ENCODE measurements at regions not wholly inside any gene's neighbourhood (a gene's known extent, or its start where the extent isn't known, plus 50 kb on each side); places are given as distances from the start of the nearest gene placed in this dataset.

DNA sequence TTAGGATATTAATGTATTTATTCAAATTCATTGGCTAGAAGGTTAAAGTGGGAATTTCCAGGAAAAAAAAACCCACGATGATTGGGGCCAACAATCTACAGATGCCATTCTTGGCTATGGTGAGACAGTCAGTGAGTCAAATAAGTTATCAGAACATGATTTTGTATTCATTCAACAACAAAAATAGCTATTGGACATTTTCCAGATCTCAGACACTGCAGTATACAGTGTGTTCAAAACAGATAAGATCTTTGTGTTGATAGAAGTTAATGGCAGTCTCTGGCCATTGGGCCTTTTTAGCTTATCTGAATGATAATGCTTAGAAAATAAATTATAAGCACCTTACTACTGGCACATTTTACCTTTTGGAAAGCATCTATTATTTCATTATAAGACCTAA lies 547.7 kb downstream of the MAT2B start:
- no peaks in the 10 kb centered on the region for H3K79me2 ChIP-seq (ENCODE audit: control insufficient read depth, insufficient read depth, low read length)
- H3K9ac ChIP-seq (ENCODE audit: control insufficient read depth, insufficient read depth, low read length), result no peak overlapping the region
- no peak for TF ChIP-seq SREBF1 (IDR thresholded peaks at IDR 0.05; ENCODE audit: low read length)
- TF ChIP-seq, protein P1, sequence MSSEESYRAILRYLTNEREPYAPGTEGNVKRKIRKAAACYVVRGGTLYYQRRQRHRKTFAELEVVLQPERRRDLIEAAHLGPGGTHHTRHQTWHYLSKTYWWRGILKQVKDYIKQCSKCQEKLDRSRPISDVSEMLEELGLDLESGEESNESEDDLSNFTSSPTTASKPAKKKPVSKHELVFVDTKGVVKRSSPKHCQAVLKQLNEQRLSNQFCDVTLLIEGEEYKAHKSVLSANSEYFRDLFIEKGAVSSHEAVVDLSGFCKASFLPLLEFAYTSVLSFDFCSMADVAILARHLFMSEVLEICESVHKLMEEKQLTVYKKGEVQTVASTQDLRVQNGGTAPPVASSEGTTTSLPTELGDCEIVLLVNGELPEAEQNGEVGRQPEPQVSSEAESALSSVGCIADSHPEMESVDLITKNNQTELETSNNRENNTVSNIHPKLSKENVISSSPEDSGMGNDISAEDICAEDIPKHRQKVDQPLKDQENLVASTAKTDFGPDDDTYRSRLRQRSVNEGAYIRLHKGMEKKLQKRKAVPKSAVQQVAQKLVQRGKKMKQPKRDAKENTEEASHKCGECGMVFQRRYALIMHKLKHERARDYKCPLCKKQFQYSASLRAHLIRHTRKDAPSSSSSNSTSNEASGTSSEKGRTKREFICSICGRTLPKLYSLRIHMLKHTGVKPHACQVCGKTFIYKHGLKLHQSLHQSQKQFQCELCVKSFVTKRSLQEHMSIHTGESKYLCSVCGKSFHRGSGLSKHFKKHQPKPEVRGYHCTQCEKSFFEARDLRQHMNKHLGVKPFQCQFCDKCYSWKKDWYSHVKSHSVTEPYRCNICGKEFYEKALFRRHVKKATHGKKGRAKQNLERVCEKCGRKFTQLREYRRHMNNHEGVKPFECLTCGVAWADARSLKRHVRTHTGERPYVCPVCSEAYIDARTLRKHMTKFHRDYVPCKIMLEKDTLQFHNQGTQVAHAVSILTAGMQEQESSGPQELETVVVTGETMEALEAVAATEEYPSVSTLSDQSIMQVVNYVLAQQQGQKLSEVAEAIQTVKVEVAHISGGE (CRISPR knock-in tag; IDR thresholded peaks at IDR 0.05), result no peak
- no peak for TF ChIP-seq BACH1 (IDR thresholded peaks at IDR 0.05; ENCODE audit: borderline replicate concordance)
- TF ChIP-seq, protein P2, sequence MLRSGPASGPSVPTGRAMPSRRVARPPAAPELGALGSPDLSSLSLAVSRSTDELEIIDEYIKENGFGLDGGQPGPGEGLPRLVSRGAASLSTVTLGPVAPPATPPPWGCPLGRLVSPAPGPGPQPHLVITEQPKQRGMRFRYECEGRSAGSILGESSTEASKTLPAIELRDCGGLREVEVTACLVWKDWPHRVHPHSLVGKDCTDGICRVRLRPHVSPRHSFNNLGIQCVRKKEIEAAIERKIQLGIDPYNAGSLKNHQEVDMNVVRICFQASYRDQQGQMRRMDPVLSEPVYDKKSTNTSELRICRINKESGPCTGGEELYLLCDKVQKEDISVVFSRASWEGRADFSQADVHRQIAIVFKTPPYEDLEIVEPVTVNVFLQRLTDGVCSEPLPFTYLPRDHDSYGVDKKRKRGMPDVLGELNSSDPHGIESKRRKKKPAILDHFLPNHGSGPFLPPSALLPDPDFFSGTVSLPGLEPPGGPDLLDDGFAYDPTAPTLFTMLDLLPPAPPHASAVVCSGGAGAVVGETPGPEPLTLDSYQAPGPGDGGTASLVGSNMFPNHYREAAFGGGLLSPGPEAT (IDR thresholded peaks at IDR 0.05; ENCODE audit: low read depth), result no peak
- no peak for TF ChIP-seq PML (IDR thresholded peaks at IDR 0.05; ENCODE audit: low read length)
- TF ChIP-seq NFYA (IDR thresholded peaks at IDR 0.05; ENCODE audit: borderline replicate concordance, low read depth, low read length), result no peak
- no peak for TF ChIP-seq ZNF384 (IDR thresholded peaks at IDR 0.05; ENCODE audit: borderline replicate concordance, low read depth, low read length)
- no peak for TF ChIP-seq HDAC2 (IDR thresholded peaks at IDR 0.05)
- no peak for TF ChIP-seq EED (IDR thresholded peaks at IDR 0.05; ENCODE audit: low read depth)
- no peak for TF ChIP-seq PAX5 (IDR thresholded peaks at IDR 0.05; ENCODE audit: borderline replicate concordance, low read depth, low read length)
- H3K9me3 ChIP-seq (replicated peaks; ENCODE audit: control insufficient read depth, insufficient read depth, low read length), result no peaks in the 10 kb centered on the region
- WGBS (ENCODE audit: insufficient coverage, insufficient replicate concordance, low lambda C conversion rate, missing lambda C conversion rate), result 0% methylated on average over 1 of the region's 1 CpG
- no peaks in the 10 kb centered on the region for H4K20me1 ChIP-seq (ENCODE audit: control insufficient read depth, insufficient read depth)
- FAIRE-seq (no peak), ATAC-seq (no peak), DNase-seq (ENCODE audit: low read depth, low spot score) (no peak)
- BruUV-seq (replicated peaks), result no TSS peak
- H3K4me1 ChIP-seq (ENCODE audit: control insufficient read depth, insufficient read depth, low read length), result no peaks in the 10 kb centered on the region
- ChIA-PET POLR2A (interaction anchor here (0.6 kb wide), 1 partner anchor 445 kb away, joined by 3 read pairs; no protein-coding TSS in a partner anchor), CTCF (interaction anchor here (1.0 to 1.7 kb wide), 4 partner anchors 17 to 451 kb away, joined by 3 to 9 read pairs (median 3); no protein-coding TSS in a partner anchor), SMC1A (ENCODE audit: uncharacterized antibody, unreplicated experiment) (interaction anchor here (0.6 to 2.8 kb wide), 15 partner anchors 8 to 453 kb away, joined by 3 to 15 read pairs (median 3); no protein-coding TSS in a partner anchor), RAD21 (ENCODE audit: unreplicated experiment) (interaction anchor here (0.6 to 1.6 kb wide), 9 partner anchors 12 to 630 kb away, joined by 3 to 5 read pairs (median 3); no protein-coding TSS in a partner anchor)
- no peak overlapping the region for H3K27ac ChIP-seq (ENCODE audit: control insufficient read depth, insufficient read depth)
- H3K4me3 ChIP-seq, result no peak overlapping the region
- H3K4me2 ChIP-seq (ENCODE audit: control insufficient read depth, insufficient read depth), result no peak overlapping the region
- intact Hi-C loops (cut with micrococcal nuclease; ENCODE audit: unreplicated experiment) (no loop called here), in situ Hi-C loops (cut with MboI) (no loop called here)
- H3K36me3 ChIP-seq (ENCODE audit: control insufficient read depth in 2 of 2, insufficient read depth in 2 of 2, low read length in 1 of 2), result no peaks in the 10 kb centered on the region
- no peaks in the 10 kb centered on the region for H3K27me3 ChIP-seq (replicated peaks in 1 of 2; ENCODE audit: control insufficient read depth in 2 of 2, insufficient read depth in 2 of 2, low read length in 1 of 2)
- H2AFZ ChIP-seq (ENCODE audit: control insufficient read depth, low read depth, low read length), result no peak overlapping the region

Data from GM12878 (cell line).